ENCODE measurements at regions not wholly inside any gene's neighbourhood (a gene's known extent, or its start where the extent isn't known, plus 50 kb on each side); places are given as distances from the start of the nearest gene placed in this dataset.

DNA sequence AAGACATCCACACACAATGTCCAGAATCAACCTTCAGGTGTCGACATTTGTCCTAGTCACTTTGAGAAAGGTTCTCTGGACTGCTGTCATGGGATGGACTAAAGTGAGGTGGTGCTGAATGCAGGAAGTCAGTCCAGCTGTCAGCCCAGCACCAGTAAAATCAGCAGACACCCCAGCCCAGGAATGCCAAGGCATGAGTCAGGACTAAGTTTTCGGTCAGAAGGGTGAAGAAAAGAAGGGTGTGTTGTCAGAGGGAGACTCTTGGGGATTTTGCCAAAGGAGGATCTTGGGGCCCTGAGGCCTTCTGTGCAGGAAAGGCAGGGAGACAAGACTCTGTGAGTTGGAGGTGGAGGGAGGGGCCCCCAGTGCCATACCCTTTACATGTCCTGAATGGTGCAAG is 69.0 kb upstream of the XPA start:
- TF ChIP-seq EP300 (IDR thresholded peaks at IDR 0.05) (no peak), CTCF (IDR thresholded peaks at IDR 0.05) (no peak), POLR2A (IDR thresholded peaks at IDR 0.05) (no peak)
